ENCODE measurements at regions not wholly inside any gene's neighbourhood (a gene's known extent, or its start where the extent isn't known, plus 50 kb on each side); places are given as distances from the start of the nearest gene placed in this dataset.

GRCh38 chr6:55642366-55642765, 63.4 kb upstream of the HMGCLL1 start:
- H3K27ac ChIP-seq = no peak overlapping the region
- H3K9me3 ChIP-seq = peaks cover 0 to 6% (median 1%) of the 10 kb centered on the region in 4 donors
- WGBS, 2 donors = 85 to 87% methylated on average over 2 of the region's 2 CpGs
- DNase-seq (no peak), ATAC-seq (ENCODE audit: low FRiP score in 2 of 2) (no peak)
- no peaks in the 10 kb centered on the region for H3K4me1 ChIP-seq
- TF ChIP-seq EP300 (IDR thresholded peaks at IDR 0.05) (no peak), CTCF (IDR thresholded peaks at IDR 0.05) (no peak), POLR2A (IDR thresholded peaks at IDR 0.05) (no peak), POLR2AphosphoS5 (IDR thresholded peaks at IDR 0.05) (no peak)
- H3K27me3 ChIP-seq = no peaks in the 10 kb centered on the region
- H3K36me3 ChIP-seq = no peaks in the 10 kb centered on the region
- no peak overlapping the region for H3K4me3 ChIP-seq

- DNase-seq (no peak), ATAC-seq (ENCODE audit: low FRiP score in 2 of 2) (no peak)
- 59 to 76% methylated on average over 2 of the region's 2 CpGs for WGBS, 2 donors
- Histone ChIP-seq H3K27ac (no peak overlapping the region), H3K4me3 (no peak overlapping the region), H3K9me3 (no peaks in the 10 kb centered on the region), H3K4me1 (no peaks in the 10 kb centered on the region), H3K27me3 (no peaks in the 10 kb centered on the region), H3K36me3 (no peaks in the 10 kb centered on the region)
- TF ChIP-seq POLR2A (IDR thresholded peaks at IDR 0.05) (no peak), EP300 (IDR thresholded peaks at IDR 0.05) (no peak), CTCF (IDR thresholded peaks at IDR 0.05) (no peak), POLR2AphosphoS5 (IDR thresholded peaks at IDR 0.05) (no peak)
Observed at GRCh38 chr6:55636406-55637102, 57.6 kb upstream of the HMGCLL1 start.

GRCh38 chr6:55633471-55633870, 54.5 kb upstream of the HMGCLL1 start:
- 69 to 80% methylated on average over 3 of the region's 3 CpGs for WGBS, 2 donors
- Histone ChIP-seq H3K4me3 (no peak overlapping the region), H3K4me1 (no peaks in the 10 kb centered on the region), H3K27me3 (no peaks in the 10 kb centered on the region), H3K36me3 (no peaks in the 10 kb centered on the region), H3K9me3 (no peaks in the 10 kb centered on the region), H3K27ac (no peak overlapping the region)
- TF ChIP-seq CTCF (IDR thresholded peaks at IDR 0.05) = no peak
- TF ChIP-seq POLR2A (IDR thresholded peaks at IDR 0.05) = no peak
- TF ChIP-seq EP300 (IDR thresholded peaks at IDR 0.05) = no peak
- TF ChIP-seq POLR2AphosphoS5 (IDR thresholded peaks at IDR 0.05) = no peak
- DNase-seq (no peak), ATAC-seq (ENCODE audit: low FRiP score in 2 of 2) (no peak)

- Histone ChIP-seq H3K9me3 (no peaks in the 10 kb centered on the region), H3K4me1 (no peaks in the 10 kb centered on the region), H3K27ac (no peak overlapping the region), H3K4me3 (no peak overlapping the region), H3K27me3 (no peaks in the 10 kb centered on the region), H3K36me3 (no peaks in the 10 kb centered on the region)
- ATAC-seq (ENCODE audit: low FRiP score in 2 of 2) = no peak
- no peak for DNase-seq
- TF ChIP-seq EP300 (IDR thresholded peaks at IDR 0.05) (no peak), CTCF (IDR thresholded peaks at IDR 0.05) (no peak), POLR2A (IDR thresholded peaks at IDR 0.05) (no peak), POLR2AphosphoS5 (IDR thresholded peaks at IDR 0.05) (no peak)
- whole genome bisulfite sequencing, 2 donors = 86 to 88% methylated on average over 1 of the region's 1 CpG
Observed at GRCh38 chr6:55632953-55633352, 54.0 kb upstream of the HMGCLL1 start.
